GM19324 (cell line): ENCODE measurements at regions not wholly inside any gene's neighbourhood (a gene's known extent, or its start where the extent isn't known, plus 50 kb on each side); places are given as distances from the start of the nearest gene placed in this dataset.

Experiments
- ATAC-seq: cut with Tn5 transposase; IDR thresholded peaks from one replicate; pipeline ENCODE4 v1.9.1; 2021; ENCODE audit warnings: mild to moderate bottlenecking, moderate library complexity; ENCODE audit not compliant: unreplicated experiment, low FRiP score

GRCh38 chr3:135895106-135895733, 70.3 kb upstream of the PPP2R3A start:
- no peak for ATAC-seq

GRCh38 chr3:135895734-135896121, 69.8 kb upstream of the PPP2R3A start:
- no peak for ATAC-seq

DNA sequence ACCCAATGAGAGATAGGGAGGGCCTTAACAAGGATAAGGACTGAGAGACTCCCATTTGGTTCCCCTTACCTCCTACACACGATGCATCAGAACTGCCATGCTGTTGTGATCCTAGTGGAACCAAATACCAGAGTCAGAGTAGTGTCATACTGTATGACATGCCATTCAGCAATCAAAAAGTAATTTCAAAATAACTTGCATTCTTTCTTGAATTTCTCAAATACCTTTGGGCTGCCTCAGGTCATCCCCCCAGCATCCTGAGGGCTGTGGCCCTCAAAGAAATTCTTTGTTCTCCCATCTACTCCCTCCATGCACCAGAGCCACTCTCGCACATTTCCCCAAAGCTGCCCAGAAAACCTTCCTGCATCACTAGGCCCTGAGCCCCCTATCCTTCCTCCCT, 68.9 kb upstream of the PPP2R3A start:
- no peak for ATAC-seq

DNA sequence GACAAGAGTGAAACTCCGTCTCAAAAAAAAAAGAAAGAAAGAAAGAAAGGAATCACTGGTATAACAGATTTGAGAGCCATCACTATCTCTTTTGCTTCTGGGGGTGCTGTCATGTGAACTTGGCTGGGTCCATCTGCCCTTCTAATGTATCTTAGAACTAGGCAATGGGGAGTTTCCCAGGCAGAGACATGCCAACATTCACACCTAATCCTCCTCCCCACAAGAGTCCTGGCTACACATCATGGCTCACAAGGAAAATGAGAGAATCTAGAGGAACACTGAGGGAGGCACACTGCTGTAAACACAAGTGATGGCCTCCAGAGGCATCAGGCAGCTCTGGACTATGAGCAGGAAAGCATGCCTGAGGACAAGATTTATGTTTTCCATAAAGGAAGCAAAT, 67.8 kb upstream of the PPP2R3A start:
- no peak for ATAC-seq

- no peak for ATAC-seq
Observed at GRCh38 chr3:135898774-135899173, 66.8 kb upstream of the PPP2R3A start.

DNA sequence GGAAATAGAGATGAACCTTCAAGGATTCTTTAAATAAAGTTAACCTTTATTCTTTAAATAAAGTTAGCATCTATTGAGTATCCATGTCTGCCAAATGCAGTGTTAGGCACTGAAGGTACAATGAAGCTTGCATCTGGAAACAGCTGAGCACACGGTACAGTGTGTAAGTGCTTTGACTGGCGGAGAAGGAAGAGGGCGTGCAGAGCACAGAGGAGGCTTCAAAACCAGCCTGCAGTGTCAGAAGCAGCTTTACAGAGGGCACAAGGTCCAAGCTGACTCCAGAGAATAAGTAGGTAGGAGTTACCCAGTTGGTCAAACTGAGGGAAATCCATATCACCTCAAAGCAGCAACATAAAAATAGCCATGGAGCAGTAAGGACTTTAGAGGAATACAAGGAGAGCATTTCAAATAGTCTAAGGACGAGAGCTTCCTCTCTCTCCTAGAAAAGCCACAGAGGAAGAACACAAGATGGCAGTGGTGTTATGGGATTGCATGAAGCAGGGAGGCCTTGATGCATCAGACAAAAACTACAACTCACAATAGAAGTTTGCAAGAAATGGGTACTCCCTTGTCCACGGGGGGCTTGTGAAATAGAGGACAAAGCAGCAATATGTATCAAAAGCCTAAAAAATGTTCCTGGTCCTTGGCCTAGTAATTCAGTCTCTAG, 60.3 kb upstream of the PPP2R3A start:
- ATAC-seq = no peak

GRCh38 chr3:135907422-135908165, 57.9 kb upstream of the PPP2R3A start:
- ATAC-seq = no peak

DNA sequence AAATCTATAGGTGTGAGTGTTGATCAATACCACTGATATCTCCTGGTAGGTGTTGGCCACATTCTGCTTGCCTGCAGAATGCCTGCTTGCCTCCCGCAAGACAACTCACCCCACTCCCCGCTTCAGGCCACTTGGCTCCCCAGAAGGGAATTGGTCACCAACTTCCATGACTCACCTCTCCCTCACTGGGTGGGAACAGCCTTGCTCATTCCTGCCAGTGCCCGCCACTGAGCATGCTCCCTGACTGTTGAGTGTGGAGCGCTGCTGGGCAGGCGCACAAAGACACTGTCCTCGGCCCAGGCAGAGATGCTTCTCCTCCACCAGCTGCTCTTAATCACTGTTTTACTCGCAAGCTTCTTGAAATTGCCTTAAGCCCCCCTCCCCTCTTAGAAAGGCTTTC, 57.3 kb upstream of the PPP2R3A start:
- no peak for ATAC-seq

- ATAC-seq = no peak
Observed at GRCh38 chr3:135908737-135909136, 56.8 kb upstream of the PPP2R3A start.

DNA sequence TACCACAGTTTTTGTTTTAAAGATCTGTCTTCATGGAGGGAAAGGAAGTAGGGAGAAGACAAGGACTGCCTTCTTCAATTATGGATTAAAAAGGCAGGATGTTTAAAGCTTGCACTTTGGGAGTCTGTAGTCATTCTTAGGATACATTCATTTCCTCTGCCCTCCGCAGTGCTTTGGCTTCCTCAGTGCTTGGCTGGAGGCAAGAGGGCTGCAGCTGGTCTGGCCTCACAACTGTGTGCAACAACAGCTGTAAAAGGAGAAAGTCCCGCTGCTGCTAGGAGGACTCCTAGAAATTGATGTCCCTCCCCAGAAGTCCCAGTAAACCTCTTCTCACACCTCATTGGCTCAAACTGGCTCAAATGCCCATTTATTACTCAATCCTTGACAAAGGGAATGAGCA, 54.4 kb upstream of the PPP2R3A start:
- no peak for ATAC-seq

DNA sequence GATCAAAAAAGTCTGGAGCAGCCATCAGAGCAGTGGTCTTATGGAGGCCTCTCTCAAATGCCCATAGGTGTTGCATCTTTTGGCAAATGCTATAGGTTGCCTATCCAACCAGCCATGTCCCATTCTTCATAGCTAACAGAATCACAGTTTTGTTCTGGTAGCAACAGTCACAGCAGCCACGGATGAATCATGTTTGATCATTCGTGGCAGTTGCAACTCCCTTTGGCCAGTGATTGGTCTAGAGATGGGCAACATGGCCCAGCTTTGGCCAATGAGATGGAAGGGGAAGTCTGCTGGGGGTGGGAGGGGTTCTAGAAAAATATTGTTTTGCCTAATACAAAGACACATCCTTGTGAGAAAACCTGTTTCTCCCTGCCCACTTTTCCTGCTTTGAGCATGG, 50.3 kb upstream of the PPP2R3A start:
- ATAC-seq = no peak
